Activated CD4-positive, alpha-beta memory T cell treated with anti-CD3 and anti-CD28 coated beads for 36 hours (primary cell): ENCODE measurements at regions not wholly inside any gene's neighbourhood (a gene's known extent, or its start where the extent isn't known, plus 50 kb on each side); places are given as distances from the start of the nearest gene placed in this dataset.

Source experiments
- CTCF ChIA-PET: fragments of 350-600 bp; sonication (Branson Sonifier 250); formaldehyde crosslinking; loops from one replicate; lab custom pipeline; 2021; ENCODE audit warnings: antibody characterized with exemption, inconsistent platforms; lab: Charles Lee
- POLR2A ChIA-PET: fragments of 350-600 bp; sonication (Branson Sonifier 250); formaldehyde crosslinking; loops from one replicate; lab custom pipeline; 2021; ENCODE audit warnings: antibody characterized with exemption; lab: Charles Lee
- DNase-seq: peaks from one replicate; pipeline ENCODE4 v3.0.0-alpha.2; 2020
- H3K27ac Mint-ChIP-seq: one replicate; pipeline ENCODE4 v1.8.0; 2021; ENCODE audit warnings: mixed read lengths
- H3K27me3 Mint-ChIP-seq: one replicate; pipeline ENCODE4 v1.8.0; 2021; ENCODE audit warnings: mixed read lengths
- H3K36me3 Mint-ChIP-seq: one replicate; pipeline ENCODE4 v1.8.0; 2021; ENCODE audit warnings: mixed read lengths
- H3K4me1 Mint-ChIP-seq: one replicate; pipeline ENCODE4 v1.8.0; 2021; ENCODE audit warnings: low read depth, mixed read lengths
- H3K4me3 Mint-ChIP-seq: one replicate; pipeline ENCODE4 v1.8.0; 2021; ENCODE audit warnings: mild to moderate bottlenecking, mixed read lengths
- H3K9me3 Mint-ChIP-seq: one replicate; pipeline ENCODE4 v1.8.0; 2021; ENCODE audit warnings: mixed read lengths
- intact Hi-C: fragments of 100-400 bp; cut with micrococcal nuclease; formaldehyde crosslinking; loops from one replicate; pipeline ENCODE4 v1.15.1; 2023

- H3K4me3 Mint-ChIP-seq = no peak overlapping the region
- no peaks in the 10 kb centered on the region for H3K36me3 Mint-ChIP-seq
- POLR2A ChIA-PET = no interaction called here
- H3K4me1 Mint-ChIP-seq = no peaks in the 10 kb centered on the region
- H3K27ac Mint-ChIP-seq = no peak overlapping the region
- intact Hi-C loops = no loop called here
- H3K27me3 Mint-ChIP-seq = no peaks in the 10 kb centered on the region
- peaks cover 10% of the 10 kb centered on the region for H3K9me3 Mint-ChIP-seq
- CTCF ChIA-PET = no interaction called here
- no peak for DNase-seq
Observed at GRCh38 chr16:20153444-20153843, 79.8 kb upstream of the GPR139 start.

- Mint-ChIP-seq H3K27me3 (no peaks in the 10 kb centered on the region), H3K4me1 (no peaks in the 10 kb centered on the region), H3K9me3 (peaks cover 2% of the 10 kb centered on the region), H3K4me3 (no peak overlapping the region), H3K36me3 (no peaks in the 10 kb centered on the region), H3K27ac (no peak overlapping the region)
- intact Hi-C loops = no loop called here
- CTCF ChIA-PET = interaction anchor here (0.6 kb wide), 1 partner anchor 38 kb away, joined by 3 read pairs; no protein-coding TSS in a partner anchor
- POLR2A ChIA-PET = no interaction called here
- no peak for DNase-seq
Observed at GRCh38 chr16:20147091-20147490, 73.4 kb upstream of the GPR139 start.

GRCh38 chr16:20141956-20142355, 68.3 kb upstream of the GPR139 start:
- Mint-ChIP-seq H3K9me3 (peaks cover 2% of the 10 kb centered on the region), H3K27me3 (no peaks in the 10 kb centered on the region), H3K27ac (no peak overlapping the region), H3K4me3 (no peak overlapping the region), H3K36me3 (no peaks in the 10 kb centered on the region), H3K4me1 (no peaks in the 10 kb centered on the region)
- ChIA-PET POLR2A (no interaction called here), CTCF (no interaction called here)
- intact Hi-C loops = no loop called here
- no peak for DNase-seq

GRCh38 chr16:20137909-20138308, 64.2 kb upstream of the GPR139 start:
- Mint-ChIP-seq H3K9me3 (no peaks in the 10 kb centered on the region), H3K4me1 (no peaks in the 10 kb centered on the region), H3K27ac (no peak overlapping the region), H3K27me3 (no peaks in the 10 kb centered on the region), H3K4me3 (no peak overlapping the region), H3K36me3 (no peaks in the 10 kb centered on the region)
- DNase-seq = no peak
- CTCF ChIA-PET = no interaction called here
- POLR2A ChIA-PET = no interaction called here
- intact Hi-C loops = no loop called here

- POLR2A ChIA-PET = no interaction called here
- CTCF ChIA-PET = no interaction called here
Observed at GRCh38 chr16:20137194-20137593, 63.5 kb upstream of the GPR139 start.

GRCh38 chr16:20136446-20136968, 62.8 kb upstream of the GPR139 start:
- peaks cover 3% of the 10 kb centered on the region for H3K9me3 Mint-ChIP-seq
- no peak overlapping the region for H3K27ac Mint-ChIP-seq
- H3K36me3 Mint-ChIP-seq = no peaks in the 10 kb centered on the region
- H3K4me1 Mint-ChIP-seq = no peaks in the 10 kb centered on the region
- no peak for DNase-seq
- ChIA-PET CTCF (no interaction called here), POLR2A (no interaction called here)
- intact Hi-C loops = no loop called here
- no peaks in the 10 kb centered on the region for H3K27me3 Mint-ChIP-seq
- no peak overlapping the region for H3K4me3 Mint-ChIP-seq

More at GRCh38 chr16:20137194-20137593, 63.5 kb upstream of the GPR139 start:
- H3K36me3 Mint-ChIP-seq = no peaks in the 10 kb centered on the region
- H3K27me3 Mint-ChIP-seq = no peaks in the 10 kb centered on the region
- intact Hi-C loops = no loop called here
- no peak overlapping the region for H3K4me3 Mint-ChIP-seq
- no peak overlapping the region for H3K27ac Mint-ChIP-seq
- no peaks in the 10 kb centered on the region for H3K9me3 Mint-ChIP-seq
- no peaks in the 10 kb centered on the region for H3K4me1 Mint-ChIP-seq
- no peak for DNase-seq

- intact Hi-C loops = no loop called here
- H3K36me3 Mint-ChIP-seq = no peaks in the 10 kb centered on the region
- H3K27ac Mint-ChIP-seq = no peak overlapping the region
- H3K27me3 Mint-ChIP-seq = peaks cover 2% of the 10 kb centered on the region
- ChIA-PET CTCF (no interaction called here), POLR2A (no interaction called here)
- H3K4me1 Mint-ChIP-seq = no peaks in the 10 kb centered on the region
- no peak overlapping the region for H3K4me3 Mint-ChIP-seq
- H3K9me3 Mint-ChIP-seq = peaks cover 31% of the 10 kb centered on the region
- no peak for DNase-seq
Observed at GRCh38 chr16:20129375-20129774, 55.7 kb upstream of the GPR139 start.
